CD4-positive, alpha-beta T cell (primary cell): ENCODE measurements at regions not wholly inside any gene's neighbourhood (a gene's known extent, or its start where the extent isn't known, plus 50 kb on each side); places are given as distances from the start of the nearest gene placed in this dataset.

Experiments used
- ATAC-seq: fragments of 200-7000 bp; cut with Tn5 transposase; one replicate; pipeline ENCODE4 v1.10.0; 2022; ENCODE audit warnings: mild to moderate bottlenecking; ENCODE audit not compliant: poor library complexity
- CTCF ChIA-PET: fragments of 350-600 bp; sonication (Branson Sonifier 250); formaldehyde crosslinking; loops from one replicate; lab custom pipeline; 2021; ENCODE audit warnings: antibody characterized with exemption, inconsistent platforms; lab: Charles Lee
- POLR2A ChIA-PET: fragments of 350-600 bp; sonication (Branson Sonifier 250); formaldehyde crosslinking; loops from one replicate; lab custom pipeline; 2021; ENCODE audit warnings: antibody characterized with exemption, inconsistent platforms; lab: Charles Lee
- DNase-seq, 14 experiments: peaks; one replicate each; pipeline ENCODE4 v3.0.0-alpha.2; 2013 to 2020; ENCODE audit warnings: mixed read lengths in 2 of 14
- H3K27ac ChIP-seq, 2 donors: one replicate each; pipeline versions ENCODE4 v1.5.1 to v1.7.0; 2013; ENCODE audit warnings: low read length in 2 of 2, low read depth in 1 of 2, mild to moderate bottlenecking in 1 of 2
- H3K27me3 ChIP-seq, 2 experiments: 1 replicate in 1 of 2; 2 replicates in 1 of 2; pipeline versions ENCODE4 v1.6.1 to v1.7.0; 2013; ENCODE audit warnings: low read length in 2 of 2, control low read depth in 1 of 2, mild to moderate bottlenecking in 1 of 2, moderate library complexity in 1 of 2; ENCODE audit not compliant: insufficient read depth in 2 of 2, control insufficient read depth in 1 of 2
- H3K36me3 ChIP-seq: one replicate; pipeline ENCODE4 v1.6.1; 2013; ENCODE audit warnings: low read length, control low read depth; ENCODE audit not compliant: insufficient read depth
- H3K4me1 ChIP-seq: one replicate; pipeline ENCODE4 v1.6.1; 2013; ENCODE audit warnings: low read length, control low read depth; ENCODE audit not compliant: insufficient read depth
- H3K4me3 ChIP-seq: one replicate; pipeline ENCODE4 v1.5.1; 2013; ENCODE audit warnings: mild to moderate bottlenecking, low read length, moderate library complexity
- H3K9me3 ChIP-seq, 2 experiments: 1 replicate in 1 of 2; 2 replicates in 1 of 2; pipeline versions ENCODE4 v1.6.1 to v1.7.0; 2013; ENCODE audit warnings: low read length in 2 of 2, mild to moderate bottlenecking in 2 of 2, control low read depth in 1 of 2, moderate library complexity in 1 of 2; ENCODE audit not compliant: control insufficient read depth in 1 of 2, insufficient read depth in 1 of 2
- H3K27ac Mint-ChIP-seq: one replicate; pipeline ENCODE4 v1.8.0; 2020; ENCODE audit warnings: mixed read lengths
- H3K27me3 Mint-ChIP-seq: one replicate; pipeline ENCODE4 v1.8.0; 2021; ENCODE audit warnings: mixed read lengths
- H3K36me3 Mint-ChIP-seq: one replicate; pipeline ENCODE4 v1.8.0; 2021; ENCODE audit warnings: low read depth, mixed read lengths
- H3K4me1 Mint-ChIP-seq: one replicate; pipeline ENCODE4 v1.8.0; 2021; ENCODE audit warnings: low read depth, mixed read lengths
- H3K4me3 Mint-ChIP-seq: one replicate; pipeline ENCODE4 v1.8.0; 2020; ENCODE audit warnings: mild to moderate bottlenecking, mixed read lengths
- H3K9me3 Mint-ChIP-seq: one replicate; pipeline ENCODE4 v1.8.0; 2020; ENCODE audit warnings: mixed read lengths
- CTCF ChIP-seq: fragments of 200-600 bp; IDR thresholded peaks from one replicate; pipeline ENCODE4 v1.8.0; 2022; ENCODE audit warnings: antibody characterized with exemption, mild to moderate bottlenecking
- intact Hi-C, 2 experiments: fragments of 100-400 bp; cut with DNase I in 1 of 2; cut with micrococcal nuclease in 1 of 2; formaldehyde crosslinking; loops; one replicate each; pipeline versions ENCODE4 v1.15.1 to v1.9.0; 2023 to 2025; cut with DNase I, micrococcal nuclease

- Histone ChIP-seq H3K4me1 (no peaks in the 10 kb centered on the region), H3K9me3 (peaks cover 0 to 28% of the 10 kb centered on the region in 2 experiments), H3K27ac (no peak overlapping the region), H3K4me3 (no peak overlapping the region), H3K27me3 (peaks cover 0 to 2% of the 10 kb centered on the region in 2 experiments), H3K36me3 (no peaks in the 10 kb centered on the region)
- DNase-seq (no peak), ATAC-seq (no peak)
- Mint-ChIP-seq H3K36me3 (no peaks in the 10 kb centered on the region), H3K4me3 (no peak overlapping the region), H3K27me3 (peaks cover 19% of the 10 kb centered on the region), H3K9me3 (peaks cover 4% of the 10 kb centered on the region), H3K27ac (no peak overlapping the region), H3K4me1 (no peaks in the 10 kb centered on the region)
- intact Hi-C loops = no loop called here
- POLR2A ChIA-PET = no interaction called here
- TF ChIP-seq CTCF = no peak
- CTCF ChIA-PET = no interaction called here
These were observed 603.7 kb downstream of the TBC1D22A start for GRCh38 chr22:47366026-47366767.

- no peak for TF ChIP-seq CTCF
- no peak overlapping the region for H3K4me3 ChIP-seq
- H3K27me3 Mint-ChIP-seq = peaks cover 7% of the 10 kb centered on the region
- no peaks in the 10 kb centered on the region for H3K36me3 Mint-ChIP-seq
- ChIA-PET POLR2A (no interaction called here), CTCF (no interaction called here)
- no peak overlapping the region for H3K27ac ChIP-seq
- no peaks in the 10 kb centered on the region for H3K36me3 ChIP-seq
- peaks cover 4% of the 10 kb centered on the region for H3K9me3 Mint-ChIP-seq
- H3K4me1 ChIP-seq = no peaks in the 10 kb centered on the region
- intact Hi-C loops = no loop called here
- no peak overlapping the region for H3K27ac Mint-ChIP-seq
- no peak overlapping the region for H3K4me3 Mint-ChIP-seq
- H3K9me3 ChIP-seq = peaks cover 0 to 18% of the 10 kb centered on the region in 2 experiments
- H3K27me3 ChIP-seq = no peaks in the 10 kb centered on the region
- no peak for ATAC-seq
- no peak for DNase-seq
- no peaks in the 10 kb centered on the region for H3K4me1 Mint-ChIP-seq
These were observed 598.8 kb downstream of the TBC1D22A start for GRCh38 chr22:47361247-47361646.

- H3K4me3 ChIP-seq = no peak overlapping the region
- H3K27ac Mint-ChIP-seq = no peak overlapping the region
- no peaks in the 10 kb centered on the region for H3K36me3 ChIP-seq
- ATAC-seq = no peak
- no peak overlapping the region for H3K4me3 Mint-ChIP-seq
- POLR2A ChIA-PET = no interaction called here
- H3K27me3 Mint-ChIP-seq = peaks cover 7% of the 10 kb centered on the region
- CTCF ChIA-PET = no interaction called here
- H3K36me3 Mint-ChIP-seq = no peaks in the 10 kb centered on the region
- no peak for TF ChIP-seq CTCF
- no peak overlapping the region for H3K27ac ChIP-seq
- no peaks in the 10 kb centered on the region for H3K9me3 Mint-ChIP-seq
- no peaks in the 10 kb centered on the region for H3K4me1 ChIP-seq
- H3K9me3 ChIP-seq = peaks cover 0 to 34% of the 10 kb centered on the region in 2 experiments
- intact Hi-C loops = no loop called here
- H3K27me3 ChIP-seq = peaks cover 0 to 3% of the 10 kb centered on the region in 2 experiments
- DNase-seq = no peak
- H3K4me1 Mint-ChIP-seq = no peaks in the 10 kb centered on the region
These were observed 595.0 kb downstream of the TBC1D22A start for GRCh38 chr22:47357493-47357892.
